ENCODE measurements at regions not wholly inside any gene's neighbourhood (a gene's known extent, or its start where the extent isn't known, plus 50 kb on each side); places are given as distances from the start of the nearest gene placed in this dataset.

GRCh38 chr4:119930546-119930945, 136.1 kb downstream of the MAD2L1 start:
- no peak overlapping the region for H3K4me3 Mint-ChIP-seq
- no peak for TF ChIP-seq CTCF (IDR thresholded peaks at IDR 0.05)
- no peak for DNase-seq
- no peaks in the 10 kb centered on the region for H3K27me3 Mint-ChIP-seq
- no peak for ATAC-seq (ENCODE audit: poor library complexity)
- H3K27me3 ChIP-seq (ENCODE audit: control insufficient read depth in 1 of 2, insufficient read depth in 2 of 2, low read length in 2 of 2): no peaks in the 10 kb centered on the region
- no peak overlapping the region for H3K27ac Mint-ChIP-seq
- H3K4me3 ChIP-seq (ENCODE audit: low read length): no peak overlapping the region
- intact Hi-C loops (cut with DNase I, micrococcal nuclease): no loop called here
- no peaks in the 10 kb centered on the region for H3K36me3 Mint-ChIP-seq (ENCODE audit: low read depth)
- ChIA-PET POLR2A (no interaction called here), CTCF (interaction anchor here (0.7 kb wide), 1 partner anchor 163 kb away, joined by 4 read pairs; no protein-coding TSS in a partner anchor)
- no peaks in the 10 kb centered on the region for H3K36me3 ChIP-seq (ENCODE audit: insufficient read depth, low read length)
- no peaks in the 10 kb centered on the region for H3K4me1 ChIP-seq (ENCODE audit: insufficient read depth, low read length)
- no peaks in the 10 kb centered on the region for H3K9me3 Mint-ChIP-seq
- no peak overlapping the region for H3K27ac ChIP-seq (ENCODE audit: low read depth in 1 of 2, low read length in 2 of 2)
- no peaks in the 10 kb centered on the region for H3K4me1 Mint-ChIP-seq (ENCODE audit: low read depth)
- no peaks in the 10 kb centered on the region for H3K9me3 ChIP-seq (ENCODE audit: control insufficient read depth in 1 of 2, insufficient read depth in 1 of 2, low read length in 2 of 2)

GRCh38 chr4:119921830-119922229, 144.8 kb downstream of the MAD2L1 start:
- no peak for DNase-seq
- Mint-ChIP-seq H3K4me1 (ENCODE audit: low read depth) (no peaks in the 10 kb centered on the region), H3K27ac (no peak overlapping the region), H3K36me3 (ENCODE audit: low read depth) (no peaks in the 10 kb centered on the region), H3K4me3 (no peak overlapping the region), H3K27me3 (no peaks in the 10 kb centered on the region), H3K9me3 (no peaks in the 10 kb centered on the region)
- CTCF ChIA-PET: no interaction called here
- H3K36me3 ChIP-seq (ENCODE audit: insufficient read depth, low read length): no peaks in the 10 kb centered on the region
- no peak overlapping the region for H3K27ac ChIP-seq (ENCODE audit: low read depth in 1 of 2, low read length in 2 of 2)
- ATAC-seq (ENCODE audit: poor library complexity): no peak
- no peak overlapping the region for H3K4me3 ChIP-seq (ENCODE audit: low read length)
- POLR2A ChIA-PET: no interaction called here
- intact Hi-C loops (cut with DNase I, micrococcal nuclease): no loop called here
- H3K9me3 ChIP-seq (ENCODE audit: control insufficient read depth in 1 of 2, insufficient read depth in 1 of 2, low read length in 2 of 2): no peaks in the 10 kb centered on the region
- H3K27me3 ChIP-seq (ENCODE audit: control insufficient read depth in 1 of 2, insufficient read depth in 2 of 2, low read length in 2 of 2): no peaks in the 10 kb centered on the region
- TF ChIP-seq CTCF (IDR thresholded peaks at IDR 0.05): no peak
- no peaks in the 10 kb centered on the region for H3K4me1 ChIP-seq (ENCODE audit: insufficient read depth, low read length)

GRCh38 chr4:119906277-119906676, 160.4 kb downstream of the MAD2L1 start:
- Histone ChIP-seq H3K36me3 (ENCODE audit: insufficient read depth, low read length) (no peaks in the 10 kb centered on the region), H3K9me3 (ENCODE audit: control insufficient read depth in 1 of 2, insufficient read depth in 1 of 2, low read length in 2 of 2) (peaks cover 0 to 4% of the 10 kb centered on the region in 2 experiments), H3K4me3 (ENCODE audit: low read length) (no peak overlapping the region), H3K27me3 (ENCODE audit: control insufficient read depth in 1 of 2, insufficient read depth in 2 of 2, low read length in 2 of 2) (no peaks in the 10 kb centered on the region), H3K4me1 (ENCODE audit: insufficient read depth, low read length) (no peaks in the 10 kb centered on the region), H3K27ac (ENCODE audit: low read depth in 1 of 2, low read length in 2 of 2) (no peak overlapping the region)
- Mint-ChIP-seq H3K4me3 (no peak overlapping the region), H3K27ac (no peak overlapping the region), H3K4me1 (ENCODE audit: low read depth) (no peaks in the 10 kb centered on the region), H3K36me3 (ENCODE audit: low read depth) (no peaks in the 10 kb centered on the region), H3K27me3 (no peaks in the 10 kb centered on the region), H3K9me3 (peaks cover 6% of the 10 kb centered on the region)
- ChIA-PET CTCF (no interaction called here), POLR2A (no interaction called here)
- DNase-seq (no peak), ATAC-seq (ENCODE audit: poor library complexity) (no peak)
- no peak for TF ChIP-seq CTCF (IDR thresholded peaks at IDR 0.05)
- intact Hi-C loops (cut with DNase I, micrococcal nuclease): no loop called here
